Activated T-cell treated with anti-CD3 and anti-CD28 coated beads, Interleukin-2, amount 50 U/mL, for 24 hours (primary cell): ENCODE measurements at regions not wholly inside any gene's neighbourhood (a gene's known extent, or its start where the extent isn't known, plus 50 kb on each side); places are given as distances from the start of the nearest gene placed in this dataset.
"Not testable (repeated sequence)": the region's sequence is repeated elsewhere in the genome, so short reads cannot be mapped to it uniquely, and the experiment has no call there.

Source experiments
- DNase-seq: peaks from one replicate; pipeline ENCODE4 v3.0.0-alpha.2; 2020
- H3K27ac Mint-ChIP-seq: 2 replicates; pipeline ENCODE4 v1.8.0; 2020; ENCODE audit warnings: mild to moderate bottlenecking, mixed read lengths
- H3K27me3 Mint-ChIP-seq: 2 replicates; pipeline ENCODE4 v1.8.0; 2020; ENCODE audit warnings: mixed read lengths
- H3K36me3 Mint-ChIP-seq: 2 replicates; pipeline ENCODE4 v1.8.0; 2020; ENCODE audit warnings: low read depth, mixed read lengths
- H3K4me1 Mint-ChIP-seq: 2 replicates; pipeline ENCODE4 v1.8.0; 2020; ENCODE audit warnings: low read depth, mixed read lengths
- H3K4me3 Mint-ChIP-seq: 2 replicates; pipeline ENCODE4 v1.8.0; 2020; ENCODE audit warnings: mild to moderate bottlenecking, moderate library complexity, mixed read lengths
- H3K9me3 Mint-ChIP-seq: 2 replicates; pipeline ENCODE4 v1.8.0; 2020; ENCODE audit warnings: mixed read lengths

GRCh38 chr1:9435854-9436640, 103.2 kb upstream of the SLC25A33 start:
- Mint-ChIP-seq H3K36me3 (no peaks in the 10 kb centered on the region), H3K4me3 (no peak overlapping the region), H3K4me1 (no peaks in the 10 kb centered on the region), H3K27ac (no peak overlapping the region), H3K9me3 (no peaks in the 10 kb centered on the region), H3K27me3 (peaks cover 5% of the 10 kb centered on the region)
- no peak for DNase-seq

GRCh38 chr1:9437961-9438430, 101.3 kb upstream of the SLC25A33 start:
- Mint-ChIP-seq H3K27ac (no peak overlapping the region), H3K36me3 (no peaks in the 10 kb centered on the region), H3K27me3 (peaks cover 5% of the 10 kb centered on the region), H3K4me1 (no peaks in the 10 kb centered on the region), H3K9me3 (no peaks in the 10 kb centered on the region), H3K4me3 (no peak overlapping the region)
- no peak for DNase-seq

GRCh38 chr1:9438431-9439073, 100.7 kb upstream of the SLC25A33 start:
- Mint-ChIP-seq H3K4me3 (no peak overlapping the region), H3K27ac (no peak overlapping the region), H3K36me3 (no peaks in the 10 kb centered on the region), H3K9me3 (no peaks in the 10 kb centered on the region), H3K4me1 (no peaks in the 10 kb centered on the region), H3K27me3 (peaks cover 5% of the 10 kb centered on the region)
- DNase-seq = no peak

- H3K4me1 Mint-ChIP-seq = no peaks in the 10 kb centered on the region
- H3K27ac Mint-ChIP-seq = no peak overlapping the region
- DNase-seq = no peak
- H3K27me3 Mint-ChIP-seq = peaks cover 5% of the 10 kb centered on the region
- no peaks in the 10 kb centered on the region for H3K9me3 Mint-ChIP-seq
- H3K4me3 Mint-ChIP-seq = no peak overlapping the region
- H3K36me3 Mint-ChIP-seq = no peaks in the 10 kb centered on the region
Measured at GRCh38 chr1:9439074-9439761, 100.0 kb upstream of the SLC25A33 start.

- Mint-ChIP-seq H3K4me1 (no peaks in the 10 kb centered on the region), H3K27ac (no peak overlapping the region), H3K36me3 (no peaks in the 10 kb centered on the region), H3K9me3 (no peaks in the 10 kb centered on the region), H3K4me3 (no peak overlapping the region), H3K27me3 (peaks cover 5% of the 10 kb centered on the region)
- DNase-seq = no peak
Measured at GRCh38 chr1:9440261-9440660, 99.0 kb upstream of the SLC25A33 start.

- no peaks in the 10 kb centered on the region for H3K4me1 Mint-ChIP-seq
Measured at GRCh38 chr1:9440763-9441194, 98.5 kb upstream of the SLC25A33 start.

GRCh38 chr1:9441451-9442133, 97.7 kb upstream of the SLC25A33 start:
- Mint-ChIP-seq H3K36me3 (no peaks in the 10 kb centered on the region), H3K27me3 (peaks cover 5% of the 10 kb centered on the region), H3K9me3 (no peaks in the 10 kb centered on the region), H3K27ac (no peak overlapping the region), H3K4me1 (no peaks in the 10 kb centered on the region), H3K4me3 (no peak overlapping the region)
- DNase-seq = no peak

More at GRCh38 chr1:9440763-9441194, 98.5 kb upstream of the SLC25A33 start:
- Mint-ChIP-seq H3K27me3 (peaks cover 5% of the 10 kb centered on the region), H3K27ac (no peak overlapping the region), H3K4me3 (no peak overlapping the region), H3K9me3 (no peaks in the 10 kb centered on the region), H3K36me3 (no peaks in the 10 kb centered on the region)
- no peak for DNase-seq

GRCh38 chr1:9442278-9442846, 96.9 kb upstream of the SLC25A33 start:
- Mint-ChIP-seq H3K4me1 (no peaks in the 10 kb centered on the region), H3K27me3 (peaks cover 5% of the 10 kb centered on the region), H3K4me3 (no peak overlapping the region), H3K9me3 (no peaks in the 10 kb centered on the region), H3K27ac (no peak overlapping the region), H3K36me3 (no peaks in the 10 kb centered on the region)
- no peak for DNase-seq

- H3K27me3 Mint-ChIP-seq = peaks cover 5% of the 10 kb centered on the region
- H3K4me3 Mint-ChIP-seq = no peak overlapping the region
- no peaks in the 10 kb centered on the region for H3K36me3 Mint-ChIP-seq
- H3K27ac Mint-ChIP-seq = no peak overlapping the region
- H3K4me1 Mint-ChIP-seq = no peaks in the 10 kb centered on the region
- H3K9me3 Mint-ChIP-seq = no peaks in the 10 kb centered on the region
- no peak for DNase-seq
Measured at GRCh38 chr1:9442986-9443385, 96.3 kb upstream of the SLC25A33 start.

- H3K27me3 Mint-ChIP-seq = peaks cover 5% of the 10 kb centered on the region
- H3K4me1 Mint-ChIP-seq = no peaks in the 10 kb centered on the region
- no peaks in the 10 kb centered on the region for H3K36me3 Mint-ChIP-seq
- no peaks in the 10 kb centered on the region for H3K9me3 Mint-ChIP-seq
- no peak for DNase-seq
- H3K27ac Mint-ChIP-seq = no peak overlapping the region
- H3K4me3 Mint-ChIP-seq = no peak overlapping the region
Measured at GRCh38 chr1:9443913-9444445, 95.3 kb upstream of the SLC25A33 start.

GRCh38 chr1:9444532-9444931, 94.7 kb upstream of the SLC25A33 start:
- Mint-ChIP-seq H3K9me3 (no peaks in the 10 kb centered on the region), H3K36me3 (no peaks in the 10 kb centered on the region), H3K4me1 (no peaks in the 10 kb centered on the region), H3K27me3 (peaks cover 5% of the 10 kb centered on the region), H3K27ac (no peak overlapping the region), H3K4me3 (no peak overlapping the region)
- no peak for DNase-seq

GRCh38 chr1:9445081-9445480, 94.2 kb upstream of the SLC25A33 start:
- H3K4me3 Mint-ChIP-seq, H3K9me3 Mint-ChIP-seq, H3K4me1 Mint-ChIP-seq, H3K27ac Mint-ChIP-seq, H3K27me3 Mint-ChIP-seq, DNase-seq, H3K36me3 Mint-ChIP-seq: not testable (repeated sequence)

GRCh38 chr1:9447215-9447960, 91.9 kb upstream of the SLC25A33 start:
- no peak for DNase-seq
- no peak overlapping the region for H3K27ac Mint-ChIP-seq

More at GRCh38 chr1:9447215-9447960, 91.9 kb upstream of the SLC25A33 start:
- H3K27me3 Mint-ChIP-seq = no peaks in the 10 kb centered on the region
- no peaks in the 10 kb centered on the region for H3K36me3 Mint-ChIP-seq
- H3K4me3 Mint-ChIP-seq = no peak overlapping the region
- no peaks in the 10 kb centered on the region for H3K4me1 Mint-ChIP-seq
- no peaks in the 10 kb centered on the region for H3K9me3 Mint-ChIP-seq
